ENCODE measurements at regions not wholly inside any gene's neighbourhood (a gene's known extent, or its start where the extent isn't known, plus 50 kb on each side); places are given as distances from the start of the nearest gene placed in this dataset.
"Not testable (repeated sequence)": the region's sequence is repeated elsewhere in the genome, so short reads cannot be mapped to it uniquely, and the experiment has no call there.

DNA sequence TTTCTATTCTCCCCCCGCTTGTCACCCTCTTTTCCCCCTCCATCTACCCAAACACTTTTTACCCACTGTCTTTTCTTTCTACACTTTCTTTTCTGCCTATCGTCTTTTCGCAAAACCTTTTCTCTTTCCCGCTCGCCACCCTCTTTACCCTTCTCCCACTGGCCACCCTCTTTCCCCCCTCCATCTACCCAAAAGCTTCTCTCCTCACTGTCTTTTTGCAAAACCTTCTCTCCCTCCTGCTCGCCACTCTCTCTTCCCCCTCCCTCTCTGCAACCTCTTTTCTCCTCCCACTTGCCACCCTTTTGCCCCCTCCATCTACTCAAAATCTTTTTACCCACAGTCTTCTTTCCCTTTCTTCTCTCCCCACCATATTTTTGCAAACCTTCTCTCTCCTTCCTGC, 4462.8 kb upstream of the OR11H1 start:
- TF ChIP-seq, protein P1, sequence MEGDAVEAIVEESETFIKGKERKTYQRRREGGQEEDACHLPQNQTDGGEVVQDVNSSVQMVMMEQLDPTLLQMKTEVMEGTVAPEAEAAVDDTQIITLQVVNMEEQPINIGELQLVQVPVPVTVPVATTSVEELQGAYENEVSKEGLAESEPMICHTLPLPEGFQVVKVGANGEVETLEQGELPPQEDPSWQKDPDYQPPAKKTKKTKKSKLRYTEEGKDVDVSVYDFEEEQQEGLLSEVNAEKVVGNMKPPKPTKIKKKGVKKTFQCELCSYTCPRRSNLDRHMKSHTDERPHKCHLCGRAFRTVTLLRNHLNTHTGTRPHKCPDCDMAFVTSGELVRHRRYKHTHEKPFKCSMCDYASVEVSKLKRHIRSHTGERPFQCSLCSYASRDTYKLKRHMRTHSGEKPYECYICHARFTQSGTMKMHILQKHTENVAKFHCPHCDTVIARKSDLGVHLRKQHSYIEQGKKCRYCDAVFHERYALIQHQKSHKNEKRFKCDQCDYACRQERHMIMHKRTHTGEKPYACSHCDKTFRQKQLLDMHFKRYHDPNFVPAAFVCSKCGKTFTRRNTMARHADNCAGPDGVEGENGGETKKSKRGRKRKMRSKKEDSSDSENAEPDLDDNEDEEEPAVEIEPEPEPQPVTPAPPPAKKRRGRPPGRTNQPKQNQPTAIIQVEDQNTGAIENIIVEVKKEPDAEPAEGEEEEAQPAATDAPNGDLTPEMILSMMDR (IDR thresholded peaks at IDR 0.05): not testable (repeated sequence)
- TF ChIP-seq POLR2A (IDR thresholded peaks at IDR 0.05): not testable (repeated sequence)
